Cardiac muscle cell (in vitro differentiated cells and primary cell): ENCODE measurements at regions not wholly inside any gene's neighbourhood (a gene's known extent, or its start where the extent isn't known, plus 50 kb on each side); places are given as distances from the start of the nearest gene placed in this dataset.

Experiments used
- DNase-seq, 2 donors: peaks; one replicate each; pipeline versions ENCODE4 v3.0.0 to v3.0.0-alpha.2; 2010 to 2017; ENCODE audit warnings: low read depth in 1 of 2, low spot score in 1 of 2
- H3K27ac ChIP-seq: fragments of 200-600 bp; sonication (generic); 2 replicates; pipeline ENCODE4 v1.5.1; 2016
- H3K27me3 ChIP-seq: fragments of 200-600 bp; sonication (generic); 2 replicates; pipeline ENCODE4 v1.6.0; 2016; ENCODE audit warnings: control low read depth
- H3K36me3 ChIP-seq: fragments of 200-600 bp; sonication (generic); 2 replicates; pipeline ENCODE4 v1.5.1; 2016; ENCODE audit warnings: control low read depth
- H3K4me1 ChIP-seq: fragments of 200-600 bp; sonication (generic); 2 replicates; pipeline ENCODE4 v1.8.1; 2017; ENCODE audit warnings: low read depth, mild to moderate bottlenecking, mixed run types
- H3K4me3 ChIP-seq: fragments of 200-600 bp; sonication (generic); 2 replicates; pipeline ENCODE4 v1.5.1; 2016; ENCODE audit warnings: mild to moderate bottlenecking
- H3K9me3 ChIP-seq: fragments of 200-600 bp; sonication (generic); 2 replicates; pipeline ENCODE4 v1.5.1; 2017; ENCODE audit warnings: low read depth, mild to moderate bottlenecking, control low read depth
- TF ChIP-seq, protein P1 (sequence below): IDR thresholded peaks from 2 replicates; pipeline ENCODE4 v1.5.1; 2012; ENCODE audit warnings: low read depth, mild to moderate bottlenecking, low read length

- H3K4me3 ChIP-seq = no peak overlapping the region
- TF ChIP-seq, protein P1, sequence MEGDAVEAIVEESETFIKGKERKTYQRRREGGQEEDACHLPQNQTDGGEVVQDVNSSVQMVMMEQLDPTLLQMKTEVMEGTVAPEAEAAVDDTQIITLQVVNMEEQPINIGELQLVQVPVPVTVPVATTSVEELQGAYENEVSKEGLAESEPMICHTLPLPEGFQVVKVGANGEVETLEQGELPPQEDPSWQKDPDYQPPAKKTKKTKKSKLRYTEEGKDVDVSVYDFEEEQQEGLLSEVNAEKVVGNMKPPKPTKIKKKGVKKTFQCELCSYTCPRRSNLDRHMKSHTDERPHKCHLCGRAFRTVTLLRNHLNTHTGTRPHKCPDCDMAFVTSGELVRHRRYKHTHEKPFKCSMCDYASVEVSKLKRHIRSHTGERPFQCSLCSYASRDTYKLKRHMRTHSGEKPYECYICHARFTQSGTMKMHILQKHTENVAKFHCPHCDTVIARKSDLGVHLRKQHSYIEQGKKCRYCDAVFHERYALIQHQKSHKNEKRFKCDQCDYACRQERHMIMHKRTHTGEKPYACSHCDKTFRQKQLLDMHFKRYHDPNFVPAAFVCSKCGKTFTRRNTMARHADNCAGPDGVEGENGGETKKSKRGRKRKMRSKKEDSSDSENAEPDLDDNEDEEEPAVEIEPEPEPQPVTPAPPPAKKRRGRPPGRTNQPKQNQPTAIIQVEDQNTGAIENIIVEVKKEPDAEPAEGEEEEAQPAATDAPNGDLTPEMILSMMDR = no peak
- DNase-seq = no peak
- no peaks in the 10 kb centered on the region for H3K4me1 ChIP-seq
- no peaks in the 10 kb centered on the region for H3K36me3 ChIP-seq
- no peaks in the 10 kb centered on the region for H3K9me3 ChIP-seq
- no peak overlapping the region for H3K27ac ChIP-seq
- H3K27me3 ChIP-seq = no peaks in the 10 kb centered on the region
These were observed 98.6 kb downstream of the FHDC1 start for GRCh38 chr4:153034681-153035080.

GRCh38 chr4:153036931-153037482, 100.9 kb downstream of the FHDC1 start:
- DNase-seq = peak in 1 of 2 donors; percentile 5
- no peaks in the 10 kb centered on the region for H3K4me1 ChIP-seq
- H3K27me3 ChIP-seq = no peaks in the 10 kb centered on the region
- TF ChIP-seq, protein P1 = no peak
- H3K36me3 ChIP-seq = no peaks in the 10 kb centered on the region
- no peaks in the 10 kb centered on the region for H3K9me3 ChIP-seq
- H3K27ac ChIP-seq = no peak overlapping the region
- no peak overlapping the region for H3K4me3 ChIP-seq

- Histone ChIP-seq H3K36me3 (no peaks in the 10 kb centered on the region), H3K4me3 (no peak overlapping the region), H3K4me1 (no peaks in the 10 kb centered on the region), H3K9me3 (no peaks in the 10 kb centered on the region), H3K27me3 (no peaks in the 10 kb centered on the region), H3K27ac (no peak overlapping the region)
- DNase-seq = no peak
- TF ChIP-seq, protein P1 = no peak
These were observed 102.6 kb downstream of the FHDC1 start for GRCh38 chr4:153038623-153039311.

DNA sequence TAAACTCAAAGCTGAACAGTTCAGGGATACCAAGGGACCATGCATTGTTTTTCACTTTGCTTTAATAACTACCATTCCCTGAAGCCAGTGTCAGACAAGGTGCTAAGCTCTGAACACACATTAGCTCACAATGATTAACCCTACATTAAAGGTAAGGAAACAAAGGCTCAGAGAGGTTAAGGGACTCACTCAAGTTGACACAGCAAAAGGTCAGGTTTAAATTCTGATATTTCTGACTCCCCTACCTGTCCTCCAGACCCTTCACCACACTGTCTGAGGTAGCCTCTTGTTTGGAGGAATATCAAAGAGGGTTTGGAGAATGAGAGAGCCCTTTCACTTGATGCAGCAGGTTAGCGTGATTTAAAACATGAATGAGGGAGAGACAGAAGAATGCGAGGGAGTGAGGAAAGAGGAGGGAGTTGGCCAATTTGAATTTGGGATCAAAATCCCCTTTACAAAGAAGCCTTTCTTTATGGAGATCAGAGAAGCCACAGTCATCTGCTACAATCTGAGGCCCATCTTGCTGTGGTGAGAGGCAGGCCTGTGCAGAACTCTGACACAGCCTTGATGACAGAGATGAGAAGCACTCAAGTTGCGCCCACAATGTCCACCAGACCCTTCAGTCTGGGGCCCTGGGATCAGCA, 103.5 kb downstream of the FHDC1 start:
- Histone ChIP-seq H3K36me3 (no peaks in the 10 kb centered on the region), H3K4me3 (no peak overlapping the region), H3K27me3 (no peaks in the 10 kb centered on the region), H3K9me3 (no peaks in the 10 kb centered on the region), H3K27ac (no peak overlapping the region), H3K4me1 (no peaks in the 10 kb centered on the region)
- TF ChIP-seq, protein P1 = no peak
- peak in 1 of 2 donors; percentile 0 for DNase-seq

GRCh38 chr4:153040677-153041076, 104.6 kb downstream of the FHDC1 start:
- Histone ChIP-seq H3K4me3 (no peak overlapping the region), H3K27me3 (no peaks in the 10 kb centered on the region), H3K27ac (no peak overlapping the region), H3K36me3 (no peaks in the 10 kb centered on the region), H3K9me3 (no peaks in the 10 kb centered on the region), H3K4me1 (no peaks in the 10 kb centered on the region)
- DNase-seq = no peak
- TF ChIP-seq, protein P1 = no peak
